HepG2 (cell line): ENCODE measurements at regions not wholly inside any gene's neighbourhood (a gene's known extent, or its start where the extent isn't known, plus 50 kb on each side); places are given as distances from the start of the nearest gene placed in this dataset.

ENCODE experiments used
- ATAC-seq: fragments of 200-7000 bp; cut with Tn5 transposase; 3 replicates; pipeline ENCODE4 v1.9.1; 2020; ENCODE audit warnings: mild to moderate bottlenecking, moderate library complexity
- BruUV-seq: library from RNA; stranded (reverse); fragments of 400-500 nt; replicated peaks from 2 replicates; lab custom pipeline; 2021; lab: Mats Ljungman, UMichigan
- CTCF ChIA-PET: fragments of 300-600 bp; formaldehyde crosslinking; extraction: SDS; loops from one replicate; lab custom pipeline; 2021; ENCODE audit warnings: low total read pairs, inconsistent platforms, low intra/inter-chr PET ratio; lab: Yijun Ruan, JAX
- POLR2A ChIA-PET: fragments of 350-600 bp; sonication (Branson Sonifier 250); formaldehyde crosslinking; loops from one replicate; lab custom pipeline; 2020; ENCODE audit warnings: antibody characterized with exemption, inconsistent platforms; lab: Yijun Ruan, JAX
- DNase-seq: peaks from one replicate; pipeline ENCODE4 v3.0.0-alpha.2; 2015; ENCODE audit warnings: low spot score
- FAIRE-seq: peaks from 3 replicates; lab custom pipeline; 2011; peaks lifted over from hg19 to GRCh38; lab: Jason Lieb, UNC
- H2AFZ ChIP-seq: one replicate; pipeline ENCODE4 v1.6.1; 2011; ENCODE audit warnings: low read length, inconsistent platforms
- H3K27ac ChIP-seq: fragments of 300-600 bp; 3 replicates; pipeline ENCODE4 v1.8.0; 2011; ENCODE audit warnings: mixed run types, mild to moderate bottlenecking, mixed read lengths, low read length, inconsistent platforms; ENCODE audit not compliant: insufficient read depth; ENCODE audit errors: extremely low read length
- H3K27me3 ChIP-seq, 2 experiments: fragments of 200-600 bp in 1 of 2; 2 replicates in 1 of 2; 3 replicates in 1 of 2; pipeline versions ENCODE4 v1.6.0 to v1.8.0; 2011; ENCODE audit warnings: low read length in 2 of 2, mild to moderate bottlenecking in 2 of 2, moderate library complexity in 2 of 2, inconsistent platforms in 1 of 2; ENCODE audit not compliant: insufficient read depth in 2 of 2, control insufficient read depth in 1 of 2
- H3K36me3 ChIP-seq, 2 experiments: fragments of 200-600 bp in 1 of 2; replicated peaks in 1 of 2; 2 replicates in 1 of 2; 3 replicates in 1 of 2; pipeline versions ENCODE4 v1.5.1 to v1.8.0; 2011; ENCODE audit warnings: low read length in 2 of 2, inconsistent platforms in 1 of 2; ENCODE audit not compliant: insufficient read depth in 2 of 2, control insufficient read depth in 1 of 2
- H3K4me1 ChIP-seq: 2 replicates; pipeline ENCODE4 v1.5.1; 2012; ENCODE audit warnings: low read length, inconsistent platforms; ENCODE audit not compliant: insufficient read depth
- H3K4me2 ChIP-seq: 2 replicates; pipeline ENCODE4 v1.6.0; 2011; ENCODE audit warnings: low read depth, low read length, inconsistent platforms
- H3K4me3 ChIP-seq, 3 experiments: fragments of 200-600 bp in 1 of 3; sonication (generic), shearing (Covaris generic) in 1 of 3; replicated peaks in 1 of 3; 2 replicates each; pipeline ENCODE4 v1.5.1; 2011 to 2016; ENCODE audit warnings: low read length in 3 of 3, inconsistent platforms in 2 of 3, low read depth in 2 of 3, mild to moderate bottlenecking in 2 of 3, control low read depth in 1 of 3, mixed read lengths in 1 of 3; ENCODE audit not compliant: insufficient read depth in 1 of 3
- H3K79me2 ChIP-seq: one replicate; pipeline ENCODE4 v1.6.1; 2011; ENCODE audit warnings: low read length, inconsistent platforms; ENCODE audit not compliant: insufficient read depth
- H3K9ac ChIP-seq: 2 replicates; pipeline ENCODE4 v1.6.0; 2011; ENCODE audit warnings: mild to moderate bottlenecking, low read depth, low read length, inconsistent platforms; ENCODE audit not compliant: insufficient read depth
- H3K9me3 ChIP-seq: 2 replicates; pipeline ENCODE4 v1.5.1; 2012; ENCODE audit warnings: mild to moderate bottlenecking, low read length
- H4K20me1 ChIP-seq: 2 replicates; pipeline ENCODE4 v1.6.0; 2011; ENCODE audit warnings: inconsistent platforms, mild to moderate bottlenecking, low read length, moderate library complexity; ENCODE audit not compliant: insufficient read depth
- CREM ChIP-seq, 2 experiments: sonication (generic) in 1 of 2; formaldehyde crosslinking in 1 of 2; IDR thresholded peaks; 2 replicates each; pipeline versions ENCODE4 v1.4.0 to v1.6.1; 2016 to 2020; ENCODE audit warnings: antibody characterized with exemption in 1 of 2, mild to moderate bottlenecking in 1 of 2, missing genetic modification reagents in 1 of 2
- HMGXB3 ChIP-seq: sonication (generic); formaldehyde crosslinking; IDR thresholded peaks from 2 replicates; pipeline ENCODE4 v1.4.0; 2020; ENCODE audit warnings: missing genetic modification reagents, borderline replicate concordance
- TCF7 ChIP-seq: sonication (generic); IDR thresholded peaks from 2 replicates; pipeline ENCODE4 v1.6.1; 2016; ENCODE audit warnings: antibody characterized with exemption, low read depth
- ZNF12 ChIP-seq: sonication (generic); formaldehyde crosslinking; IDR thresholded peaks from 2 replicates; pipeline ENCODE4 v1.5.0; 2020; ENCODE audit warnings: missing genetic modification reagents
- ZSCAN29 ChIP-seq: sonication (generic); formaldehyde crosslinking; conservative IDR thresholded peaks from 2 replicates; pipeline ENCODE4 v1.4.0; 2020; ENCODE audit warnings: mild to moderate bottlenecking, missing genetic modification reagents
- WGBS: methylation state at CpG from one replicate; pipeline ENCODE4 v1.1.6; 2017; ENCODE audit warnings: low lambda C conversion rate; 5-methylcytosine and 5-hydroxymethylcytosine counted together
- in situ Hi-C: cut with HindIII; loops from 2 replicates; pipeline ENCODE4 v1.10.0; 2017; ENCODE audit warnings: low pct_unique_long_range_greater_than_20kb; ENCODE audit not compliant: extremely low pct_ligation_motif_present
- intact Hi-C: fragments of 100-400 bp; cut with micrococcal nuclease; formaldehyde crosslinking; loops from one replicate; pipeline ENCODE4 v1.10.0; 2022; ENCODE audit not compliant: unreplicated experiment

- Histone ChIP-seq H3K9me3 (no peaks in the 10 kb centered on the region), H3K79me2 (no peaks in the 10 kb centered on the region), H3K4me1 (no peaks in the 10 kb centered on the region), H2AFZ (no peak overlapping the region), H3K4me2 (no peak overlapping the region), H4K20me1 (no peaks in the 10 kb centered on the region)
- ATAC-seq, result no peak
- intact Hi-C loops (no loop called here), in situ Hi-C loops (loop anchor here (25.0 kb wide), 2 partner anchors 903 to 1278 kb away; no protein-coding TSS in a partner anchor)
- POLR2A ChIA-PET, result no interaction called here
- BruUV-seq, result no TSS peak
- no peak for DNase-seq
- WGBS, result 0% methylated on average over 2 of the region's 2 CpGs
- TF ChIP-seq HMGXB3 (CRISPR knock-in tag) (no peak), ZNF12 (no peak), CREM (IDR thresholded peaks at IDR 0.05) (no peak), CREM (CRISPR knock-in tag; IDR thresholded peaks at IDR 0.05) (no peak)
- TF ChIP-seq, all 625 proteins: peak for 0
- Histone ChIP-seq H3K27me3 (0 out of 5 replicates have a peak, but pooled peaks cover 0 to 1% of the 10 kb centered on the region in 2 experiments), H3K4me3 (no peak overlapping the region), H3K9ac (no peak overlapping the region), H3K27ac (no peak overlapping the region), H3K36me3 (no peaks in the 10 kb centered on the region)
- CTCF ChIA-PET, result no interaction called here
- no peak for FAIRE-seq
These were observed 65.0 kb upstream of the EPB41L3 start for GRCh38 chr18:5608846-5609245.

- H2AFZ ChIP-seq, result no peak overlapping the region
- no peak overlapping the region for H3K9ac ChIP-seq
- H3K4me3 ChIP-seq, result no peak overlapping the region
- DNase-seq, result no peak
- H3K9me3 ChIP-seq, result no peaks in the 10 kb centered on the region
- H3K27ac ChIP-seq, result no peak overlapping the region
- TF ChIP-seq ZSCAN29 (no peak), CREM (IDR thresholded peaks at IDR 0.05) (no peak), CREM (CRISPR knock-in tag; IDR thresholded peaks at IDR 0.05) (no peak), TCF7 (no peak)
- intact Hi-C loops, result no loop called here
- FAIRE-seq, result no peak
- in situ Hi-C loops, result loop anchor here (25.0 kb wide), 2 partner anchors 905 to 1280 kb away; no protein-coding TSS in a partner anchor
- H3K36me3 ChIP-seq, result no peaks in the 10 kb centered on the region
- H3K4me1 ChIP-seq, result no peaks in the 10 kb centered on the region
- H3K4me2 ChIP-seq, result no peak overlapping the region
- ATAC-seq, result no peak
- WGBS, result 15% methylated on average over 6 of the region's 6 CpGs
- no peaks in the 10 kb centered on the region for H3K79me2 ChIP-seq
- ChIA-PET POLR2A (no interaction called here), CTCF (no interaction called here)
- no peaks in the 10 kb centered on the region for H4K20me1 ChIP-seq
- BruUV-seq, result no TSS peak
- H3K27me3 ChIP-seq, result 0 out of 5 replicates have a peak, but pooled peaks cover 0 to 1% of the 10 kb centered on the region in 2 experiments
These were observed 63.2 kb upstream of the EPB41L3 start for GRCh38 chr18:5606951-5607350.
